H4 (cell line): ENCODE measurements at regions not wholly inside any gene's neighbourhood (a gene's known extent, or its start where the extent isn't known, plus 50 kb on each side); places are given as distances from the start of the nearest gene placed in this dataset.
"Not testable (repeated sequence)": the region's sequence is repeated elsewhere in the genome, so short reads cannot be mapped to it uniquely, and the experiment has no call there.

Experiments used
- DNase-seq: peaks from one replicate; pipeline ENCODE4 v3.0.0-alpha.2; 2015; ENCODE audit warnings: low spot score

DNA sequence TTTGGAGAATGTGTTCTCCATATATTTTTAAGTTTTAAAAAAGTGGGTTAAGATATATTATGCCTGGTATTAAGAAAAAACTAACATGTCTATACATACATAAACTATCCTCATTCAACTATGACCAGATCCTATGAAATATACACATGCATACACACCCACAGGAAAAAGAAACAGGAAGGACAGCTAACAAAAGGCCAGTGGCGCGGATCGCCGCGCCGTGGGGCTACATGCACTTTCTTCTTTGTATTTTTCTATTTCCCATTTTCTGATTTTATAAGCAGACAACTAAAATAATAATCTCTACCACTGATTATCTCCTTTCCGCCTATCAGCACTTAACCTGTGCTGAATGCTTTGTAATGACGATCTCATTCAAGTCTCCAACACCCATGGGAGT lies 160.1 kb downstream of the OR4M2 start:
- no peak for DNase-seq

DNA sequence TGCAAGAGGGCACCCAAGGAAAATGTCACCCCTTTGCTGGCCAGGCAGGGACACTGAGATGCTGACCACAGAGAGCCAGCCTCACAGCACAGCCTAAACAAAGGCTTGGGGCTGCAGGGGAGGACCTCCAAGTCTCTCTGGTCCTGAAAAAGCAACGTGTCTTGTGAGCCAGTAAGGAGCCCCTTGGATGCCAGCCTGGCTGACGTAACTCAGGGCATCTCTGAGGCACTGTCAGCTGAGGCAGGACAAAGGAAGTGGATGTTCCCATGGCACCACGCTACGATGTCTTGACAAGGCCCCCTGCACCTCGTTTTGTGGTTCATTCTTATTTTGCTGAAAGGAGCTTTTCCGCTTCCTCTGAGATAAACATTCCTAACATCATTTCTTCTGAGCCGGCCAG lies 160.7 kb downstream of the OR4M2 start:
- no peak for DNase-seq

DNA sequence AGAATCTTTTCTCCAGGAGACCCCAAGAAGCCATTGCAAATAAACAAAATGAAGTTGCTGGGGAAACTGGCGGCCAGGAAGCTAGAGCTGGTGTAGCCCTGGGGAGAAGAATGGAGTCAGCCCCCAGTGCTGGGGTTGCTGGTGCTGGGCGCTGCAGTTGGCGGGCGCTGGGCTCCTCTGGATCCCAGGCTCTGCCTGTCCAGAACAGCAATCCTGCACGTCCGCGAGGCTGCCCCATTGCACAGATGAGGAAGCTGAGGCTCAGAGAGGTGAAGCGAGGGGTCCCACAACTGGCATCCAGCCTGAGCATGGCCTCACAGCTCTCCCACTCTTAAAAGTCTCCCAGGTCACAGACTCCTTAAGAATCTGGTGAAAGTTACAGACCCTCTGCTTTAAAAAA lies 161.1 kb downstream of the OR4M2 start:
- no peak for DNase-seq

DNA sequence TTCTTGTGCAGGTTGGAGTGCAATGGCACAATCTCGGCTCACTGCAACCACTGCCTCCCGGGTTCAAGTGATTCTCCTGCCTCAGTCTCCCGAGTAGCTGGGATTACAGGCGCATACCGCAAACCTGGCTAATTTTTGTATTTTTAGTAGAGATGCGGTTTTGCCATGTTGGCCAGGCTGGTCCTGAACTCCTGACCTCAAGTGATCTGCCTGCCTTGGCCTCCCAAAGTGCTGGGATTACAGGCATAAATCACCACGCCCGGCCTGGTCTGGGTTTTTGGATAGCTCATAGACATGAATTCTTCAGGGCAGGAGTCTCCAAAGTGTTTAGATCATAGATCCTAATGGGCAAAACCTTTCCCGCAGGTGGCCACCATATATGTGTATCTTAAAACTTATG lies 162.0 kb downstream of the OR4M2 start:
- not testable (repeated sequence) for DNase-seq

DNA sequence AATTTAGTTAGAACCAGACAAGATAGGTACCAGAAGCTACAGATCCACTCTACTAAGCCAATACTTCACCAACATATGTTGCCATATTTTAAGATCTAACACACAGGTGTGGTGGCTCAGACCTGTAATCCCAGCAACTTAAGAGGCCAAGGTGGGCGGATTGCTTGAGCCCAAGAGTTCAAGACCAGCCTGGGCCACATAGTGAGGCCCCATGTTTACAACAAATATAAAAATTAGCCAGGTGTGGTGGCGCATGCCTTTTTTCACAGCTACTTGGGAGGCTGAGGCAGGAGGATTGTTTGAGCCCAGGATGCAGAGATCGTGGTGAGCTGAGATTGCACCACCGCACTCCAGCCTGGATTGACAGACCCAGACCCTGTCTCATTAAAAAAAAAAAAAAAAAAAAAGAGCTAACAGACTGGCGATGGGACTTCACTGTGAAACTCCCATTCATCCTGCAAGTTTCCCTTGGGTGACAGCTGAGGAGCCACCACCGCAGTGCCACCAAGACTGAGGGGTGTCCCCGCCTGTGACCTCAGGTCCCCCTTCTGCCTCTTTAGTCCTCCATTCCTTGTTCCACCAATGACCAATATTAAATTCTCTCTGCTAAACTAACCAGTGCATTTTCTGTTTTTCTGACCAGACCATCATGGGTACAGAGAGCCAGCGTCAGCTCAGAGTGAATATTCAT lies 163.3 kb downstream of the OR4M2 start:
- no peak for DNase-seq

DNA sequence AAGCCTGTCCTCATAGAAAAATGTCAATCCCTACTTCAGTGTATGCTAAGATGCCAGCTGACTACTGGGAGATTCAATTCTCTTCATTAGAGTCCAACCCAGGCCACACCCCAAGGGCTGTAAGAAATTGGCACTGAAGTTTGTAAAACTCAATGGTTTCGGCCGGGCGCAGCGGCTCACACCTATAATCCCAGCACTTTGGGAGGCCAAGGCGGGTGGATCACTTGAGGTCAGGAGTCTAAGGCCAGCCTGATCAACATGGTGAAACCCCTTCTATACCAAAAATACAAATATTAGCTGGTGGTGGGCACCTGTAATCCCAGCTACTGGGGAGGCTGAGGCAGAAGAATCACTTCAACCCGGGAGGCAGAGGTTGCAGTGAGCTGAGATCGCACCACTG lies 169.2 kb downstream of the OR4M2 start:
- not testable (repeated sequence) for DNase-seq

DNA sequence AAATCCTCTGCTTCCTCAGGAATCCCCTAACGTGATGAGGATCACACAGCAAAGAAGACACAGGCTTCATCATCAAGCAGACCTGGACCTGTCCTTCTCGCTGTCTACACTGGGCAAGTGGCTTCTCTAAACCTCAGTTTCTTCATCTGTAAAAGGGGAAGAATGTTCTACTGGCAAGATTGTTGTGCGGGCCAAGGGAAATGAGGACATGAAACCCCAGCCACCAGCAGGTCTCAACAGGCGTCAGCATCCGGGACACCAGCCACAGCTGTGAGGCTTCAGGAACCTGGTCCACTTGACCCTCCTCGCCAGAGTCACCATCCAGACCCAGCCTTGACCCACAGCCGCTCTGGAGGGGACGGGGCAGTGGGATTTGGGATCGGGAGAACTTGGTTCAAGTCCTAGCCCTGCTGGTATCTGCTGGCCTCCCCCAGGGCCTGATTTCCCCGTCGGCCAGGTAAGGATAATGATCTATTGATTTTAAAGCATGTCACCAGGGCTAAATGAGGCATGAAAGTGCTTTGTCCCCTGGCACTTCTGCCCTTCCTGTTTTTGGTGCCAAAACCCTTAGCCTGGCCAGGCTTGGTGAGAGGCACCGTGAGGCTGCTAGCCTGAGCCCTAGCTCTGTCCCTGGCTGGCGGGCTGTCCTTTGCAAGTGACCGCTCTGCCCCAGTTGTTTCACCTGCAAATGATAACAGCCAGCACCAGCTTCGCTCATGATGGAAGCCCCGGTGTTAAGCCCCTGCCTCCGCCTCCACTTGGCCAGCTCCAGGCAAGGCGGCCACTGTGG lies 170.4 kb downstream of the OR4M2 start:
- not testable (repeated sequence) for DNase-seq

DNA sequence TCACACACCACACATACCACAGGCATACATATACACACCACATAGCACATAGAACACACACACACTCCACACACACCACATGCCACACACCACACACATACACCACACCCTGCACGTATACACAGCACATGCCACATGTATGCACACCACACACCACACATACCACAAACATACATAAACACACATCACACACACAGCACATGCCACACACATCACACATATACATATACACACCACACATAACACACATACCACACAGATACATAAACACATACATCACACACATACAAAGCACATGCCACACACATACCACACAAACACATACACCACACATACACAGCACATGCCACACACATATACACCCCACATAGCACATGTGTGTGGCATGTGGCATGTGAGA lies 171.1 kb downstream of the OR4M2 start:
- no peak for DNase-seq

DNA sequence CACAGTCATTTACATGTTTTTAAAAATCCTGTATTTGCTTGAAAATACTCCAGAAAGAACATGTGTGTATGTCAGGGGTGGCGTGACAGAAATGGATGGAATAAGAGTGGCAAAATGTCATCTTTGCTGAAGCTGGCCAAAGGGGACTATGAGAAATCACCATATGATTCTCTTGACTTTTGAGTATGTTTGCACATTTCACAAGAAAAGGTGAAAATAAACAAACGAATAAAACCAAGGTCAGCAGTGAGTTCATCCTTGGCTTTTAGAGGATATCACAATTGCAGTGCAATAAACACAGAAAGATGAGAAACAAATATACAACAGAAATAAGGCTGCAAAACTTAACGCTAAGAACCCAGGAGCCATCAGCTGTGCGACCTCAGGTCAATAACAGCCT lies 171.7 kb downstream of the OR4M2 start:
- not testable (repeated sequence) for DNase-seq

DNA sequence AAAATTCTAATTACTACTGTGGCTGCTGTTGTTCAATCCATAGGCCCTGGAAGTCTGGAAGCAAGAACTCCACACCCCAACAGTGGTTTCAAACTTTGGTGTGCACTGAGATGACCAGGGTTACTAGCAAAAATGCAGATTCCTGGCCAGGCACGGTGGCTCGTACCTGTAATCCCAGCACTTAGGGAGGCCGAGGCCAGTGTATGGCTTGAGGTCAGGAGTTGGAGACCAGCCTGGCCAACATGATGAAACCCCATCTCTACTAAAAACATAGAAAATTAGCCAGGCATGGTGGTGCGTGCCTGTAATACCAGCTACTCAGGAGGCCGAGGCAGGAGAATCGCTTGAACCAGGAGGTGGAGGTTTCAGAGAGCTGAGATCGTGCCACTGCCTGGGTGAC lies 172.2 kb downstream of the OR4M2 start:
- not testable (repeated sequence) for DNase-seq

DNA sequence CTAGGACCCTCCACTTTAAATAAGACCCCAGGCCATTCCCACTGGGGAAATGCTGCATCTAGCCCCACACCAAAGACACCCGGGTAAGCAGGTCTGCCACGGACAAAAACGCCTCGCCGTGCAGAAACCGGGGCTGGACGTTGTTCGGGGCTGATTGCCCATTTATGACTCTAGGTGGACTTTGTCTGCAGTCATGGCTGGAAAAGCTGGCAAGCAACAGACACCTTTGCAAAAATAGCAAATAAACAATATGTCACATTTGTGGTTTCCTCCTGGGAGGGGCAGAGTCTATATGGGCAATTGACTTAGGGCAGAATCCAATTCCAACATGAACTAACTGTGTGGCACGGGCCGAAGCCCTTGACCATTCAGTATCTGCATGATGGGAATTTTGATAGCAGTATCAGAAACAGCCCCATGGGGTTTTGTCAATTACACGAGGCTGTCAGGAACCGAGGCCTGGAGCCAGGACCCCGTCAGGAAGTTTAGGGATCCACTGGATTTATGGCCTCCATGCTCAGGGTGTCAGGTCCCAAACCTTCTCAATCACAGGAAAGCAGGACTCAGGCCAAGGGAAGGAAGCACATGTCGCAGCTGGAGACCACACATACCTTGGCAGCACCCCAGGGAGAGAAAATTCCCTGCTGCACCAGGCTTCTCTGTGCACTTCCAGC lies 172.8 kb downstream of the OR4M2 start:
- not testable (repeated sequence) for DNase-seq

DNA sequence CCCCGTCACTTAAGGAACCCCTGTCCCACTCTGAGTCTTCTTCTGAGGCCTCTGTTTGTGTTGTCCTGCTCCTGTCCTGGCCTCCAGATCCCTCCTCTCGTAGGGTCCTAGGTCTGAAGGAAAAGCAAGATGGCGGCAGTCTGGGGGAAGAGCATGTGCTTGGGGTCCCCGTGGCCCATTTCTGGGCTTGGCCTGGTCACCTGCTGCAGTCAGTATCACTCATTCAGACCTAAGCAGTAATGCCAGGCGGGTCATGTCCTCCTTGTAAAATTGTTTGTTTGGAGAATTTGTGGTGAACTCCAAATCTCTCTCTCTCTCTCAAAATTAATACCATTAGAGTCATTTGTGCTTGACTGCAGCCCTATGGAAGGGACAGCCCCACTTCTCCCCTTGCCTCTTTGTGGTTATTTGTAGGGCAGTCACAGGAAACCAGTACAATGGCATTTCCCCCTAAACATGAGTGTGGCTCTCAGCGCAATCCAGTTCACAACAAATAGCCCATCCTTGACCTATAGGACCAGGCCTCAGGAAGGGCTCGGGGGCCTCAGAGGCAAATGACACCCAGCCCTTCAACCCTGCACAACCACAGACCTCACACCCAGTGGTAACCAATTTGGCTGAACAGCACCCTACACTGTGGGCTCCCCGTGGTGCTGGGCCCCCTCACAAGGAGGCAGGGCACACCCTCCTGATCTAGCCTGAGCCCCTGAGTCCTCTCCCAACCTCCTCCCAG lies 173.5 kb downstream of the OR4M2 start:
- DNase-seq = no peak

DNA sequence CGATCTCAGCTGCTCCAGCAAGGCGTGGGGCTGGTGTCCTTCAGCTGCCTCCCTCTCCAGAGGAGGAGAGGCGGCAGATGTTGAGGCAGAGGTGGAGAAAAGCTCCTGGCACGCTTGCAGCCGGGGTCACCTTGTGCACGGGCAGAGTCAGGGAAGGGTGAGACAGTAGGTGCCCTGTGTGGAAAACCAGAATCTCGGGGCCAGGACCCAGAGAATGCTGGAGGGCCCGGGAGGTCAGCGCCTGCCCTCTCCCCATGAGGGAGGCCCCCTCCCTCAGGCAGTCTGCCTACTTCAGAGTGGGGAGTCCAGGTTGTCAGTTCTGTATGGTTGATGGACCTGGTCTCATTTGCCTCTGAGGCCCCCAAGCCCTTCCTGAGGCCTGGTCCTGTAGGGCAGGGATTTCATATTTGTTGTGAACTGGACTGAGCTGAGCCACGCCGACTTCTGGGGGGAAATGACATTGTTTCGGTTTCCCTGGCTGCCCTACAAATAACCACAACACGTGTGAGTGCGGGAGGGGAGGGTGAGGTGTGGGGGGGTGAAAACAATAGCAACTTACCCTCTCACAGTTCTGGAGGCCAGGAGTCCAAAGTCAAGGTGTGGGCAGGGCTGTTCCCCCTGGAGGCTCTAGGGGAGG lies 174.2 kb downstream of the OR4M2 start:
- not testable (repeated sequence) for DNase-seq

DNA sequence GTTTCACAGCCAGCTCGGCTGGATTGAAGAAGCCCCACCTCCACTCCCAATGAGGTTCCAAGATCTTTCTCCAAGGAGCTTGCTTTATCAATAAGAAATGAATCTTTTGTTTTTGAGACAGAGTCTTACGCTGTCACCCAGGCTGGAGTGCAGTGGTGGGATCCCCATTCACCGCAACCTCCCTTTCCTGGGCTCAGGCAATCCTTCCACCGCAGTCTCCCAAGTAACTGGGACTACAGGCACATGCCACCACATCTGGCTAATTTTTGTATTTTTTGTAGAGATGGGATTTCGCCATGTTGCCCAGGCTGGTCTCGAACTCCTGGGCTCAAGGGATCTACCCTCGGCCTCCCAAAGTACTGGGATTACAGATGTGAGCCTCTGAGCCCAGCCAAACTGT lies 175.3 kb downstream of the OR4M2 start:
- not testable (repeated sequence) for DNase-seq

DNA sequence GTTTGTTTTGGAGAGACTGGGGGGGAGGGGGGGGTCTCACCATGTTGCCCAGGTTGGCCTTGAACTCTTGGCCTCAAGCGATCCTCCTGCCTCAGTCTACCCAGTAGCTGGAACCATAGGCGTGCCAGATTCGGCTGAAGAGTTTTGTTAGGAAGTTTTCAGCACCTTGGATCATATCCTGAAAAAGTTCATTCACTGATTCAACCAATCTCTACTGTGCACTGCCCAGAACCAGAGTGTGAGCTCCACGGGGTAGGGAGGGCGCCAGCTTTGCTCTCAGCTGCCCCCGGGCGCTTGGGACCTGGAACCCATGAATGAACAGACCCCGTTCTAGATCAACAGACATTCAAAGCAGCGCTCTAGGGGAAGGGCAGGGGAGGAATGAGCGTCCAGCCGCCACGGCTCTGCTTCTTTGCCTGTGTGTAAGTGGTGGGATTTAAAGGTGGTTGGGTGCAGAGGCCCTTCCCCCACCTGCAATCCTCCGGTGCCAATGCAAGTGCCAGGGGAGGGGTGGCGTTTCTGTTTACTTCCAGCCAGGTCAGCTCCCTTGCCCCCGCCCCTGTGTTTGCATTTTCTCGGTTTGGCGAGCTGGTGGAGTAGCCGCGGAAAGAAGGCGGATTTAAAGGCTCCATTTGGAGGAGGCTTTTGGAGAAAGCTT lies 176.2 kb downstream of the OR4M2 start:
- DNase-seq = not testable (repeated sequence)

DNA sequence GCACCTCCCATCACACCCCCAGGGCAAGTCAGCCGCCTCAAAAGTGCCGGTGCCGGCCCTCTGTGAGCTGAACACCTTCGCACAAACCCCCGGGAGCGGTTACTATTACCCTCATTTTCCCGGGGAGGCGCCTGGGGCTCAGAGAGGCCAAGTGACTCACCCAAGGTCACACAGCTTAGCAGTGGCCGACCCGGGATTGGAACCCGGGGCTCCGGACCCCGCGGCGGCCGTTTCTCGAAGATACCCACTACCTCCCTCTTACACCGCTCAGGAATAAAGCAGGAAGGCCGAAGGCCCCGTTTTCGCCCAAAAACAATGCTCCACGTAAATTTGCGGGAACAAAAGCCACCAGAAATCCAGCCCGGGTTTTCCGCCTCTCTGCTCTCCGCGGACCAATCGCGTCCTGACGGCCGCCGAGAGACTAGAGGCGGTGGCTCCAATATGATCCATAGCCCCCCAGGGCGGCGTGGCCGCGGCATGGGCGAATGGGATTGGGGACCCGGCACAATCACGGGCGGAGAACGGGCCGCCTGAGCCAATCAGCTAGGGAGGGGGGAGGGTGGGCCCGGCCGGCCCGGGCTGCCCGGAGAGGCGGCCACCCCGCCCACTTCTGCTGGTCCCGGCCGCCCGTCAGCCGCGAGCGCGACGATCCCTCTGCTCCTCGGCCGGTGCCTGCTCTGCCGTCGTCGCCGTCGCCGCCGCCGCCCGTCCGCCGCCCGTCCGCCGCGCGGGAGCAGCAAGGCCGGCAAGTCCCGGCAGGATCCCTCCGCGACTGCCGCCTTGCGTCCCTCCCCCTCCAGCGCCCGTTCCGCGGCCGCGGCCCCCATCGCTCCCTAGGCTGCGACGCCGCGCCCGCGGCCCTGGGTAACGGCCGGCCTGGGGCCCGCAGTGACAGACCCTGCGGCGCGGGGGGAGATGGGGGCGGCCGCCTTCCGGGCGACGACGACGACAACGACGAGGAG lies 177.0 kb downstream of the OR4M2 start:
- DNase-seq = no peak

DNA sequence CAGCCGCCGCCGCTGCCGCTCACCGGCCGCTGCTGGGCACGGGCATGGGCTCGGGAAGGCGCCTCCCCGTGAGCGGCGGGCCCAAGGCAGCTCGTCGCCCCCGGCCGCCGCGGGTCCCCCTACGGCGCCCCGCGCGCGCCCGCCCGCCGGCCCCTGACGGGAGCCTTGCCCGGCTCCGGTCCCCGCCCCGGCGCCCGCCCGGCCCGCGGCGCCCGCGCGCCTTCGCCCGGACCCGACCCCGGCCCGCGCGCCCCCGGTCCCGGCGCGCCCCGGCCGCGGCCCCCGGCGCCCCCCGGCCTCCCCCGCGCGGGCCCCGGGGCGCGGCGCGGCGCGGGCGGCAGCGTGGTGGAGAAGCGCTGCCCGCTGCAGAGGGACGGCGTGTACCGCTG lies 177.7 kb downstream of the OR4M2 start:
- no peak for DNase-seq

DNA sequence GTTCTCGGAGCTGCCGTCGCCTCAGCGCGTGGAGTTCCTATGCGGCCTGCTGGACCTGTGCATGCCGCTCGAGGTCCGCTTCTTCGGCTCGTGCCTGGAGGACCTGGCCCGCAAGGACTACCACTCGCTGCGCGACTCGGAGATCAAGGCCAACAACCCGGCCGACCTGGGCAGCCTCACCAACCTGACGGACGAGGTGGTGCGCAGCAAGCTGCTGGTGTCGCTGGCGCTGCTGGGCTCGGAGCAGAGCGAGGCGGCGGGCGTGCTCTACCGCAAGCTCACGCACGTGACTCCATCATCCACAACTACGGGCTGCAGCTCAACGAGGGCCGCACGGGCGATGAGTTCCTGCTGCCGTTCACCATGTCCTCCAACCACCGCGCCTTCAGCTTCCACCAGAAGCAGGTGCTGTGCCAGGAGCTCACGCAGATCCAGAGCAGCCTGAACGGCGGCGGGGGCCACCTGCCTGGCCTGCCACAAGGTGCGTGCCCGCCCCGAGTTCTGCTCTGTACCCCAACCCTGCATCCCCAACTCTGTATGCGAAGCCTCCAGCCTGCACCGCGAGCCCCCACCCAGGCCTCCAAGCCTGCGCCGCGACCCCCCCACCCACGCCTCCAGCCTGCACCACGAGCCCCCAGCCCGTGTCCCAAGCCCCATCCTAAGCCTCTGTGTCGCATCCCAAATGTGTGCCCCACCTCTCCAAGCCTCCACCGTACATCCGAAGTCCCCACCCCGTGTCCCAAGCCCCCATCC lies 178.2 kb downstream of the OR4M2 start:
- no peak for DNase-seq

DNA sequence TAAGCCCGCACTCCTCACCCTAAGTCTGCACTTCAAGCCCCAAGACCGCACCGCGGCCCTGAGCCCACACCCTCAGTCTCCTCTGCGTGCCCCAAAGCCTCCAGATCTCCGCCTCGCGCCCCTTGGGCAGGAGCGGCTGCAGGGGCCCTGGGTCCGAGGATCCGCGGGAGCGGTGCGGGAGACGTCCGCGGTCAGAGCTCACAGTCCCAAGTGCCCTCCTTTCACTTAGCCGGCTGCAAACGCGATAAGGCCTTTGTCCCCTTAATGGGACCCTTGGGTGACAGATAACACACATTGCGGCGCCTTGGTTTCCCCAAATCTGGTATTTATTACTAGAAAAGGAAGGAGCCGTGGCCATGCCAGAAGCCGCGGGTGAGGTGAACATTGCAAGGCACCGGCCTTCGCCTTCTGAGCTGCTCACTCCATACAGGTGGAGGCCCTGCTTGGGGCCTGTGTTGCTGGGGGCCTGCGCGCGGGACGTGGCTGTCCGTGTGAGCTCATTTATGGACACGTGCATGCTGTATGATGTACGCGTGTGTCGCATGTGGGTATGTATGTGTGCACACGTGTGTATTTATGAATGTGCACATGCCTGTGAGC lies 178.9 kb downstream of the OR4M2 start:
- DNase-seq = not testable (repeated sequence)
